ENCODE measurements at regions not wholly inside any gene's neighbourhood (a gene's known extent, or its start where the extent isn't known, plus 50 kb on each side); places are given as distances from the start of the nearest gene placed in this dataset.
"Not testable (repeated sequence)": the region's sequence is repeated elsewhere in the genome, so short reads cannot be mapped to it uniquely, and the experiment has no call there.

DNA sequence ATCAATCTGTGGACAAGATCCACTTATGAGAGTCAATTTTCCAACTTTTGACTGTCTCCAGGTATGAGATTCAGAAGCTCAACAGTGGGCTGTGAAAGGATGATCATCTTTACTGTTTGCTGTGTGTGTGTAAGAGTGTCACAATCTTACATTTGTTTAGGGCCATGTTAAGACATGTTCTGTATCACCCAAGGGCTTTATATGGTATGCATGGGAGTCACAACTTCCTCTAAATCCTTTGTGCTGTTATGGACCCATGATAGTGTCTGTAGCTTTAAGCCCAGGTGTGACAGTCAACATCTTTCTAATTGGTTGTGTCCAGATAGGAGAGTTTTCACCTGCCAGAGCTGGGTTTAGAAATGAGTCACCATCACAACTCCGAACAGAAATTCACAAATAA lies 70.2 kb downstream of the ZNF726 start:
- DNase-seq, result not testable (repeated sequence)

DNA sequence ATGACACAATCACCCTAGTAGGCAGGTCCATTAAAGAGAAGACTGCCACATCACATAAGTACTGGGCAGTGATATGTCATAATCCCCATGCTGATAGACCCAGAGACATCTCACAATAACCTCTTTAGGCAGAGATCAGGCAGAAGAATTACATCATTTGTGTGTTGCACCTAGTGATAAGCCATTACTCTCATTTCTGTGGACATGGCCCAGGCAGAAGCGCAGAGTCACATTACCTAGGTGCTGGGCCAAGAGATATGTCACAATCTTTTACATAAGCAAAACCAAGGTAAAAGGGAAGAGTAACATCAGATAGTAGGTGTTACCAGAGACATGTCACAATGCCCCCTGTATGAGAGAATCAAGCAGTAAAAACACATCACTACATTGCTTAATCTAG lies 71.9 kb downstream of the ZNF726 start:
- no peak for DNase-seq

DNA sequence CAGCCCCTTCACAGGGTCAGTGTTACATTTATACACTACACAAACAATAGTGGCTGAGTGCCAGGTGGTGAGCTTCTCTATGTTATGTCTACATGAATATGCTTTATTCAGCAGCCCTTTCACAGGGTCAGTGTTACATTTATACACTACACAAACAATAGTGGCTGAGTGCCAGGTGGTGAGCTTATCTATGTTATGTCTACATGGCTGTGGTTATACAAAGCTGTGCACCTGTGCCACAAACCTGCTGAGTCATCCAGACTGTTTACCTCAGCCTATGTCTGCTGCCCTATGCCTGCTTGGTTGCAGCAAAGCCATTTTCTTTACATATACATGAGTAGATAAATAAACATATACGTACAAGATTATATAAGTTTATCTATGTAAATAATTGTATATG lies 76.5 kb downstream of the ZNF726 start:
- DNase-seq, result peak in 1 of 2 experiments; percentile 17

DNA sequence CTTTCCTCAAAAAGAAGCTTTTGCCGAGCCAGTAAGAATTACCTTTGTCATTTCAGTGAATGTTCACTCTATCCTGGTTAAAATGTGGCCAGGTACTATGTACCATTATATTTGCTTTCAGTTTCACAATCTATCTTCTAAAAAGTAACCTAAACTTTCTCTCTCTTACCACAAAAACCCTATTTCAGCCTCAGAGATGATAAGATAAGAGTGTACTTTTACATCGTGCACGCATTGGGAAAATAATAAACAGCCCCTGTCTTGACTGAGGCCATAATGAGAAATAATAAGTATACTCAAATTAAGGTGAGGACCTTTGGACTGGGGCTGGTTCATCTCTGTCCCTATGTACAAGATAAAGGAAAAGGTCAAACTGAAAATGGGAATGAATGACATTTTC lies 77.7 kb downstream of the ZNF726 start:
- no peak for DNase-seq

DNA sequence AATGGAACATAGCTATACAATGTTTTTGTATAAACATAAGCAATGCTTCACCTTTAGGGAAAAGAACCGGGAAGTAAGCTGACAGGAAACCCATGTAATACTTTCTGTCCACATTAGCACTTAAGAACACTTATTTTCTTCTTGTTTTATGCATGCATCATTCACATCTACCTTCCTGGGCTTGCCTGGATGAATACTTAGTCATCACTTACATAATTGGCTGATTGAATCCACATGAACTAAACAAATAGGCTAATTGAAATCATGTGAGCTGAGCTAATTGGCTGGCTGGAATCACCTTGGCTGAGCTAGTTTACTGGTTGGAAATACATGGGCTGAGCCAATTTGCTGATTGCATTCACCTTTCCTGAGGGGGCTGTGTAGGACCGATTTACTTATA lies 78.8 kb downstream of the ZNF726 start:
- DNase-seq, result no peak

DNA sequence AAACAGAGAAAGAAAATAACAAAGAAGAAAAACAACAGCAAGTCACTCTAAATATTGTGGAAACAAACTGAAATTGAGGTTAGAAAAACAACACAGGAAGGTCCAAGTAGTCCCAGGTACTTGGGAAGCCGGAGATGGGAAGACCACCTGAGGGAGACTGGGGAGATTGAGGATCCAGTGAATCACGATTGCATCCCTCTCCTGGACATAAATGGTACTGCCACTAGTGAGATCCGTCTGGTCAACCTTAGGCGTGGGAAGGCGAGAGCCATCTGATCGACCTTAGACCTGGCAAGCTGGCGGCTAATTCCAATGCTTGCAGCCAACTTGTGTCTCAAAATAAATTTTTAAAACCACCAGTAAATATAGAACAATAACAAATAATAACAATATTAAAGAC lies 81.9 kb downstream of the ZNF726 start:
- no peak for DNase-seq

DNA sequence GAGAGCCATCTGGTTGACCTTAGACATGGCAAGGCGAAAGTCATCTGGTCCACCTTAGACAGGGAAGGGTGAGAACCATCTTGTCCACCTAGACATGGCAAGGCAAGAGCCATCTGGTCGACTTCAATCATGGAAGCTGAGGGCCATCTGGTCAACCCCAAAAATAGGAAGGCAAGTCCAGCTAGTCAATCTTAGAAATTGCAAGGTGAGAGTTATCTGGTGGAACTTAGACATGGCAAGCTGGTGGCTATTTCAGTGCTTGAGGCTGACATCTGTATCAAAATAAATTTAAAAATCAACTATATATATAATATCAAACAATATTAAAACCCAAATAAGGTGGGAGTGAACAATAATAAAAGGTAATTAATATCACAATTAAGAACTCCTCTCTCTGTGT lies 83.9 kb downstream of the ZNF726 start:
- DNase-seq, result no peak

DNA sequence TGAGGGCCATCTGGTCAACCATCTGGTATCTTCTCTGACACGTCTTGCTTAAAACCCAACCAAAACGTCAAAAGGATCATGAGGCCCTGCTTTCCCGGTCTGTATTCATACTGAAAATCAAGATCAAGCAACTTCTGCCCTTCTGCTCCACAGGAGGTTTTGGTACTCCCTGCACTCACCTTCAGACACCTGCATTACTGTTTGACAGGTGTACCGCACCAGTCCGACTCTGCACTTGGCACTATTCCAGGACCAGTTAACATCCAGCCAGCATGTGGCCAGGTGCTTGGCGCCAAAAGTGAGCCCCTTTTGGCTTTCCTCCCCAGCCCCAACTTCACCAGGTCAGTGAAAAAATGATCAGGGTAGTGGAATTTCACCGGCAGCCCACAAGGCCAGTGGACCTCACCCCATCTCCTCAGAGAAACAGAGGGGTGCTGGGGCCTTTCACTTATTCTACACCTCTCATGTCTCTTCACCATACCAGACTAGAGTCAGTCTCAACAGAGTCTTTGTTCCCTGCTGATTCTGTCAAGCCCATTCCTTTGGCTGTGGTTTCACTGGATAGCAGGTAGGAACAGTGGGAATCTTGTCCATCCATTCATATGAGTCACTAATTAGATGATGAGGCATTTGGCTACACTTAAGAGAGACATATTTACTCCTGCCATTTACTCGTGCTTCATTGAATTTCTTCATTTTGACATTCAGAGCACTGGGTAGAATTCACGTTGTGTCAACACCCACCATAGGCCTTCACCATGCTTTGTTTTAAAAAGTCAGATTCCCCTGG lies 85.3 kb downstream of the ZNF726 start:
- no peak for DNase-seq

DNA sequence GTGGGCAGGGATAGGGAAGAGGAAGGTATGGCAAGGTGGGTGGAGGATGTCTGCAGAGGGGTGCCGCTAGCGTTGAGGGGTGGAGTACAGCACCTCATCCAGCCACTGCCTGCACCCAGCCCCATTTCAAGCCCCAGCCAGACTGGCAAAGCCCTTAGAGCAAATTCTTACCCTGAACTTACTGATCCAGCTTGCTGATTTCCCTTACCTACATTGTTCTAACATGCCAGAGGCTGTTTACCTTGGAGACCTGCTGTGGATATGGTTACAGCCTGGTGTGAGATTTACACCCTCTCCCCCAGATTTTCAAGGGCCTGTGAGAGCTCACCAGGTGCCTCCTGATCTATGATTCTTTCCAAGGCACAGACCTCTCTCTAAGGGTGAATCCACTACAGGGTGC lies 86.0 kb downstream of the ZNF726 start:
- DNase-seq, result no peak

DNA sequence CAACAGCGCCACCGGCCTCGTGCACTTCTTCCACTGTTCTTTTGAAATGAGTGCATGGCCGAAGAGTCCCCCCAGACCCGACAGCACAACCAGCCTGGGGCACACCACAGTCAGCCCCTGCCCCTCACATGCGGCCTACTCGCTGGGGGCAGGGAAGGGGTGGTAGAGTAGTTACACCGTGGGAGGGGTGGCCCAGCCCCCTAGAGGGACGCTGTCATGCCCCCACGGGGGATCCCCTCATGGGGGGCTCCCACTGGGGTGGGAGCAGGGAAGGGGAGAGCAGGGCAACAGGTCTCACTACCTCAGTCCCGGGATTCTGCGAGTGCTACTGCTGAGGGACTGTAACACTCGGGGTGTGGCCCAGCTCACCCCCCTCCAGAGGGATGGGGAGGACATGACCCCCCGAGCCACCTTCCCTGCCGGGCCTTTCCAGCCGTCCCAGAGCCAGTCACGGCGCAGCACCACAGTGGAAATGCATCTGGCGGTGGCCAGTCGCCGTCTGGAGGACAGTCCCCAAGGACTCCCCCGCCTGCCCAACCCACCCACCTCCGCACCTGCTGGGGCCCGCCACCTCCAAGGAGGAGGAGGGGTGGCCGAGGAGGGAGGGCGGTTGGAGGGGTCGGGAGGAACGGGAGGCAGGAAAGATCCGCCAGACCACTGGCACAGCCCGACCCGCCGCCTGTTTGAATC lies 84.6 kb upstream of the ZNF254 start:
- no peak for DNase-seq

DNA sequence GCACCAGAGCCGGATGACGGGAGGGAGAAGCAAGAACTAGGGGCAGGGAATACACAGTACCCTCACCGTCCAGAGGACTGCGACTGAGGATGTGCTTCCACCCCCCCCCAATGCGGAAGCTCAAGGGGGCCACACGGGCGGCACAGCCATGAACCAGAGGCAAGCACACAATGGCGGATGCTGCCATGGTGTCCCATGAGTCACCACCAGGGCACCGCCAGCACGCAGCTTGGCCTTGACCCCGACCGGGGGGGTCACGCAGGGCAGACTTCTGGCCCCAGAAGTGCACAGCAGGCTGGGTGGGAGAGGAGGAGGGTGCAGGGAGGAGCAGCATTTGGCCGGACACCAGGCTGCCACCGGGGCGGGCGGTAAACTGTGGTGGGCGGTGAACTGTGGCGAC lies 83.5 kb upstream of the ZNF254 start:
- DNase-seq, result no peak

DNA sequence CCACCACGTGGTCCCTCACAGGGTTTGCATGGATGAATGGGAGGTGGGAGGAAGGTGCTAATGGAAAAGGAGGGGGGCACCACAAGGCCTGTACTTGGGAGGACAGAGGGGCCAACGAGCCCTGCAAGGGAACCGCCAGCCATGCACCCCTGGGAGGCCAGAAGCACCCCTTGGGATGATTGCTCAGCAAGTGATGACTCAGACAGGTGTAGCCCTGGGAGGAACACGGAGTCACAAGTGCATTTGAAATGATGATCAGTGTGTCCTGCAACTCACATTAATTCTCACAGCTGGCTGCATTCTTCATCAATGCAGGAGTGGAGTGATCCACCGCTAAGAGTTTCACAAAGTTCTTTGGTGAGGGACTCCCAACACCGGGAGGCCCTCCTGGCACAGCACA lies 82.8 kb upstream of the ZNF254 start:
- no peak for DNase-seq

DNA sequence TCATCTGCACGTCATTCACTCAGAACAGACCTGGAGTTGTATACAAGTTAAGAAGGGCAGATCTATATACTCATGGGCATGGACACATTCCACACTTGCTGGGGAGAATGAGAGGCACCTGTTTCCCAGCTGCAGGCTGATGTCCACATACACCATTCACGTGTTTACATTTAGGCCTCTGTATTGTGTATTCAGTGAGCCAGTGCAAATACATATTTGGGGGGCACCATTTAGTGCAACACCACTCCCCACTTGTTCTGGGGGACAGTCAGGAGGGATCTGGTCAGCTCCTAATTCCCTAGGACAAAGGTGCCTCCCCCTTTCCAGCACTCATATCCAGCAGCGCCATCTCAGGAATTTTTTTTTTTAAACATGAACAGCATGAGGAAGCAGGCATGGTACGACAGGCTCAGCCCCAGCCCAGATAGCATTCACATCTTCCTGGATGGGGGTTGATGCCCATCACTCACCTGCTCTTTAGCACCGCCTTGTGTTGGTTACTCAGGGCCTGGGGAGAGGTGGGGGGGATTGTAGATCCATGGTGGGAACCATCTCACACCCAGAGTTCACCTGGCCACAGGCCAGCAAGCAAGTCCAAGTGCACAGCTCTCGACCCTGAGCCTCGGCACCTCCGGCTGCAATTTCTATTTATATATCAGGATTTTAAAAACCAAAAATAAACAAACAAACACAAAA lies 56.9 kb upstream of the ZNF254 start:
- no peak for DNase-seq

DNA sequence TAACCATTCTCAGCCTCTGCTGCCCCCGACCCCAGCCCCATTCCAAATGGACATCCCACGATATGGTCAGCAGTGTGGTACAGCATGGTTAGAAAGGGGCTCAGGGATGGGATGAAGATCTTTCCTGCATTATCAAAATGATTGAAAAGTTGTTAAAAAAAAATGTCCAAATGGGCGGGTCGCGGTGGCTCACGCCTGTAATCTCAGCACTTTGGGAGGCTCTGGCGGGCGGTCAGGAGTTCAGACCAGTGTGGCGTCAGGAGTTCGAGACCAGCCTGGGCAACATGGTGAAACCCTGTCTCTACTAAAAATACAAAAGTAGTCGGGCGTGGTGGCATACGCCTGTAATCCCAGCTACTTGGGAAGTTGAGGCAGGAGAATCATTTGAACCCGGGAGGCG lies 54.3 kb upstream of the ZNF254 start:
- DNase-seq, result no peak

DNA sequence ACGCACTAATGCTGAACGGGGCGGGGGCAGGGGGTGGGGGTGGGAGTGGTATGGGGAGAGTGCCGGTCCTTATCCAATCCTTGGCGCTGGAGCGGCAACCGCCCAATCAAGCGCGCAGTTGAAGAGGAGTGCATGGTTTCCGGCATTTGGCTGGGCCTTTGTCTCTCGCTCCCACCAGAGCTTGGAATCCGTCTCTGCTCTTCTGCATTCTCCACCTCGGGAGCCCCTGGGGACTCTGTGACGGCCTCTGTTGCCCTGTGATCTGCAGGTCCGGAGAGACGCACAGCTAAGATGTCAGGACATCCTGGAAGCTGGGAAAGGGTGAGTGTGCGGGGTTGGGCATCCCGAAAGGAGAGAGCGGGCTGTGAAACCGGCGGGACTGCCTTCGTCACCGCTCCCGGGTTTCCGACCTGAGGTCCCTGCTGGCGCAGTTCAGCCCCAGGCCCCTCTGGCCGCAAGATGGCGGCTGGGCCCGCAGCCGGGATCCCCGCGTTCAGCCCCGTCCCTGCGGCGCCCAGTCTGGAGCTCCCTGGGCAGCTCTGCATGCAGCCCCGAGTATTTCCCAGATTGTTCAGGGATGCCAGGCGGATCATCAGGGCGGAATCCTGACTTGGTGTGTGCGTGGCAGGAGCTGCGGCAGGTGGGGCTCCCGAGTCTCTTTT lies 53.6 kb upstream of the ZNF254 start:
- DNase-seq, result peak; percentile 62 to 72

DNA sequence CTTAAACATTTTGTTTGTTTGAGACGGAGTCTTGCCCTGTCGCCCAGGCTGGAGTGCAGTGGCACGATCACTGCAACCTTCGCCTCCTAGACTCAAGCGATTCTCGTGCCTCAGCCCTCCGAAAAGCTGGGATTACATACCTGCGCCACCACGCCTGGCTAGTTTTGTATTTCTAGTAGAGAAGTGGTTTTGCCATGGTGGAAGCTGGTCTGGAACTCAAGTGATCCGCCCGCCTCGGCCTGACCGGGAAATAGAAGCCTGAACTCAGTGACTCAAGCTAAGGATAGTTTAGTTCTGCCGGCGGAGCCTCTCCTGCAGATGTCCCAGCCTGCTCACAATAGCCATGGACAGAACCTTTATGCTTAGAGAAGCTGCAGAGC lies 53.0 kb upstream of the ZNF254 start:
- DNase-seq, result no peak

DNA sequence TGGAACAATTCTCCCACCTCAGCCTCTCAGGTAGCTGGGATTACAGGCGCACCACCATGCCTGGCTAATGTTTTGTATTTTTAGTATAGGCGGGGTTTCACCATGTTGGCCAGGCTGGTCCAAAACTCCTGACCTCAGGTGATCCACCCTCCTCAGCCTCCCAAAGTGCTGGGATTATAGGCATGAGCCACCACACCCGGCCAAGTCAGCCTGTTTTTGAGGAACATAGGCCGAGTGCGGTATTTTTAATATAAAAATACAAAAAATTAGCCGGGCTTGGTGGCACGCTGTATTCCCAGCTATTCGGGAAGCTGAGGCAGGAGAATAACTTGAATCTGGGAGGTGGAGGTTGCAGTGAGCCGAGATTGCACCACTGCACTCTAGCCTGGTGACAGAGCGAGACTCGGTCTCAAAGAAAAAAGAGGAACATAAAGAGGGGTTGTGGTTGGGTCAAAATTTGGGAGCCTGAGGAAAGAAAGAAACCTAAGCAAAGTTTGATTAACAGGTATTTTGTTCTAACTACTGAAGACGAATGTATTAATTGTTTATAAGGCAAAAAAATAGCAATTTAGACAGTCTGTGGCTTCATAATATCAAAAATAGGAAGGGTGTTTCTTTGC lies 51.6 kb upstream of the ZNF254 start:
- not testable (repeated sequence) for DNase-seq

Measured in NCI-H1930 (cell line).